ENCODE measurements at regions not wholly inside any gene's neighbourhood (a gene's known extent, or its start where the extent isn't known, plus 50 kb on each side); places are given as distances from the start of the nearest gene placed in this dataset.
"Not testable (repeated sequence)": the region's sequence is repeated elsewhere in the genome, so short reads cannot be mapped to it uniquely, and the experiment has no call there.

DNA sequence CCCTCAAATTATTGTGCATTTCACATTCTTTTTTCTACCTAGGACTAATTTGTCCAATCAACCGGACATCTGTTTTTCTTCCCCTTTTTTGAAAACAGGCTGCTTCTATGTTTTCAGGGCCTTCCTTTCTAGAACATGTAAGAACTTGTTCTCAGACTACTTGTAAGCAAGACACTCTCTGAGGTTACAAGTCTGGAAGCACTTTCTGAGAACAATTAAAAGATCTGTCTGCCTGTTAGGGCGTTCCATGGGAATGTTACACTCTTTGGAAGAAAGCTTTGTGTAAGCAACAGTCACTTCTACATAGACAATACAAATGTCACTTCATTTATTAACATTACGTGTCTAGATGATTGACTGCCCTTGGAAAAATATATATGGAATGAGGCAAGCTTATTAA lies 50.9 kb upstream of the HSPB3 start:
- Histone ChIP-seq H3K36me3 (replicated peaks) (no peaks in the 10 kb centered on the region), H3K27ac (no peak overlapping the region), H3K27me3 (replicated peaks) (no peaks in the 10 kb centered on the region), H3K4me3 (ENCODE audit: low read depth, low read length) (no peak overlapping the region)
- in situ Hi-C loops (cut with HindIII; ENCODE audit: low pct_ligation_motif_present, low sequenced_read_pairs): no loop called here
- TF ChIP-seq, protein P1, sequence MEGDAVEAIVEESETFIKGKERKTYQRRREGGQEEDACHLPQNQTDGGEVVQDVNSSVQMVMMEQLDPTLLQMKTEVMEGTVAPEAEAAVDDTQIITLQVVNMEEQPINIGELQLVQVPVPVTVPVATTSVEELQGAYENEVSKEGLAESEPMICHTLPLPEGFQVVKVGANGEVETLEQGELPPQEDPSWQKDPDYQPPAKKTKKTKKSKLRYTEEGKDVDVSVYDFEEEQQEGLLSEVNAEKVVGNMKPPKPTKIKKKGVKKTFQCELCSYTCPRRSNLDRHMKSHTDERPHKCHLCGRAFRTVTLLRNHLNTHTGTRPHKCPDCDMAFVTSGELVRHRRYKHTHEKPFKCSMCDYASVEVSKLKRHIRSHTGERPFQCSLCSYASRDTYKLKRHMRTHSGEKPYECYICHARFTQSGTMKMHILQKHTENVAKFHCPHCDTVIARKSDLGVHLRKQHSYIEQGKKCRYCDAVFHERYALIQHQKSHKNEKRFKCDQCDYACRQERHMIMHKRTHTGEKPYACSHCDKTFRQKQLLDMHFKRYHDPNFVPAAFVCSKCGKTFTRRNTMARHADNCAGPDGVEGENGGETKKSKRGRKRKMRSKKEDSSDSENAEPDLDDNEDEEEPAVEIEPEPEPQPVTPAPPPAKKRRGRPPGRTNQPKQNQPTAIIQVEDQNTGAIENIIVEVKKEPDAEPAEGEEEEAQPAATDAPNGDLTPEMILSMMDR (IDR thresholded peaks at IDR 0.05; ENCODE audit: low read depth, low read length, missing control alignments): no peak
- DNase-seq: no peak

DNA sequence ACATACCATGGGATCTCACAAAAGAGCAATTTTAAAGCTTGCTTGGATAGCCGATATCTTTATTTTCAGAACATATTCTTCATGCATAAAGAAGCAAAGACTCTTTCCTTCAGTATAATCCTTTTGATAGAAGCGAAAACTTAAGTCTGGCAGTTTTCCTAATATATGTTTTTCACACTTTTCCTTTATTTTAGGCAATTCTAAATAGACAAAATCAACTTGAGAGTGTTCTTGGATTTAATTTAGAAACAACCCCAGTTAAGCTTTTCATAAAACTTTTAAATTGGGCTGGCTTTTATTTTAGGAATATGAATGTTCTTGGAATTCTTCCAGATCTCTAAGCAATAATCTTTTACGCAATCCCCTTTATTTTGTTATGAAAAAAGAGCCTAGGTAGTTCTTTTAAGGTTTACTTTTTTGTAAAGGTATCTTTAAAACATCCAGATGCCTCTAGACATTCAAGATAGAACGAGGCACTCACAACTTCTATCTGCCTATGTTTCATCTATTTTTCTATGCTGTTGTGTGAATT lies 51.5 kb upstream of the HSPB3 start:
- DNase-seq: no peak
- in situ Hi-C loops (cut with HindIII; ENCODE audit: low pct_ligation_motif_present, low sequenced_read_pairs): no loop called here
- H3K36me3 ChIP-seq (replicated peaks): no peaks in the 10 kb centered on the region
- TF ChIP-seq, protein P1 (IDR thresholded peaks at IDR 0.05; ENCODE audit: low read depth, low read length, missing control alignments): no peak
- H3K4me3 ChIP-seq (ENCODE audit: low read depth, low read length): no peak overlapping the region
- H3K27me3 ChIP-seq (replicated peaks): no peaks in the 10 kb centered on the region
- H3K27ac ChIP-seq: no peak overlapping the region

DNA sequence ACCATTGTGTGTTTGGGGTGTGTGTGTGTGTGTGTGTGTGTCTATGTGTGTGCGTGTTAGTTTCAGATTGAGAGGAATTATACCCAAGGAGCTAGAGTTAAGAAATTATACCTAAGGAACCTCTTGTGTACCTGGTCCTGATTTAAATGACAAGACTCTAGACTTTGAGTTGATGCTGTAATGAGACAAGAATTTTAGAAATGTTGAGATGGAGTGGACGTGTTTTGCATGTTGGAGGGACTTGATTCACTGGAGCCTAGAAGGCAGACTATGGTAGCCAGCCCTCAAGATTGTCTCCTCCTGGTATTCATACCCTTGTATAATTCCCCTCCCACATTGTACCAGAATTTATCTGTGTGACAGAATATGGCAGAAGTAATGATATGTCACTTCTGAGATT lies 52.4 kb upstream of the HSPB3 start:
- TF ChIP-seq, protein P1 (IDR thresholded peaks at IDR 0.05; ENCODE audit: low read depth, low read length, missing control alignments): no peak
- Histone ChIP-seq H3K27ac (no peak overlapping the region), H3K4me3 (ENCODE audit: low read depth, low read length) (no peak overlapping the region), H3K36me3 (replicated peaks) (no peaks in the 10 kb centered on the region), H3K27me3 (replicated peaks) (no peaks in the 10 kb centered on the region)
- no peak for DNase-seq
- in situ Hi-C loops (cut with HindIII; ENCODE audit: low pct_ligation_motif_present, low sequenced_read_pairs): no loop called here

DNA sequence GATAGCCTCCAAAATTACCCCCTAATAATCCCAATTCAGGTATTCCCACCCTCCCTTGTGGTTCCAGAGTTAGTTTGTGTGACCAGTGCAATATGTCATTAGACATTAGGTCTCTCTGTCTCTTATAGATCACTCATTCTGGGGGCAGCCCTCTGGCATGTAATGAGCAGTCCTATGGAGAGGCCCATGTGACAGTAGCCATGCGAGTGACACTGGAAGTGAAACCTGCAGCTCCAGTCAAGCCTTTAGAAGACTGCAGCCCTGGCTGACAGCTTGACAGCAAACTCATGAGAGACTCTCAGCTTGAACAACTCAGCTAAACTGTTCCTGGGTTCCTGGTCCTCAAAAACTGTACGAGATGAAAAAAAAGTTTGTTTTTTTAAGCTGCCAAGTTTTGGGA lies 54.0 kb upstream of the HSPB3 start:
- TF ChIP-seq, protein P1 (IDR thresholded peaks at IDR 0.05; ENCODE audit: low read depth, low read length, missing control alignments): no peak
- H3K36me3 ChIP-seq (replicated peaks): no peaks in the 10 kb centered on the region
- H3K4me3 ChIP-seq (ENCODE audit: low read depth, low read length): no peak overlapping the region
- DNase-seq: no peak
- no peaks in the 10 kb centered on the region for H3K27me3 ChIP-seq (replicated peaks)
- in situ Hi-C loops (cut with HindIII; ENCODE audit: low pct_ligation_motif_present, low sequenced_read_pairs): no loop called here
- H3K27ac ChIP-seq: no peak overlapping the region

DNA sequence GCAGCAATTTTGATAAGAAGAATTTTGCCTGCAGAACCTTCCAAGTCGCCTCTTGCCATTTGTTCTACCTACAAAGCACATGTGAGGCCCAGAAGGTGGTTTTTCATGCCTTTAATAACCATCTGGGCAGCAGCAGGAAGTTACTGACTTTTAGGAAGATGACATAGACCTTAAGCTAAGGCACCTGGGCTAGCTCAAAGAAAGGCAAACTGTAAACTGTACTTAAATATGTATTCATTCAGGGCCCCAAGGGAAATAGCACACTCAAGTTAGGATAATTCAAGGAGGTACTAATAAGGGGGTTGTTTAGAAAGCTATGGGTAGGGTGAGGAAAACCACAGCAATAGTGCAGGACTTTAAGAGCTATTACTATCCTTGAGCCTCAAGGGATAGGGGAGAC lies 57.3 kb upstream of the HSPB3 start:
- in situ Hi-C loops (cut with HindIII; ENCODE audit: low pct_ligation_motif_present, low sequenced_read_pairs): no loop called here
- no peak overlapping the region for H3K27ac ChIP-seq
- no peaks in the 10 kb centered on the region for H3K27me3 ChIP-seq (replicated peaks)
- no peak for DNase-seq
- TF ChIP-seq, protein P1 (IDR thresholded peaks at IDR 0.05; ENCODE audit: low read depth, low read length, missing control alignments): no peak
- no peaks in the 10 kb centered on the region for H3K36me3 ChIP-seq (replicated peaks)
- no peak overlapping the region for H3K4me3 ChIP-seq (ENCODE audit: low read depth, low read length)

DNA sequence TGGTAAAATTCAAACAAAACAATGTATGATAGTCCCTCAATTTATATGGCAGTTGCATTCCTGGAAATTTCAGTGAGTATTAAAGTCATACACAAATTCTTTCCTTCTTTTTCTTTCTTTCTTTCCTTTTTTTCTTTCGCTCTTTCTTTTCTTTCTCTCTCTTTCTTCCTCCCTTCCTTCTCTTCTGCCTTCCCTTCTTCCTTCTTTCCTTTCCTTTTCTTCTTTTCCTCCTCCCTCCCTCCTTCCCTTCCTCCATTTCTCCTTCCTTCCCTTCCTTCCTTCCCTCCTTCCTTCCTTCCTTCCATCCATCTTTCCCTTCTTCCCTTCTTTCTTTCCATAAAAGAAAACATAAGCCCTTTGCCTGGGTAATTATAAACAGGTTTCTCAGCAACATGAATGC lies 58.1 kb upstream of the HSPB3 start:
- in situ Hi-C loops (cut with HindIII; ENCODE audit: low pct_ligation_motif_present, low sequenced_read_pairs): no loop called here
- TF ChIP-seq, protein P1 (IDR thresholded peaks at IDR 0.05; ENCODE audit: low read depth, low read length, missing control alignments): no peak
- no peak overlapping the region for H3K4me3 ChIP-seq (ENCODE audit: low read depth, low read length)

DNA sequence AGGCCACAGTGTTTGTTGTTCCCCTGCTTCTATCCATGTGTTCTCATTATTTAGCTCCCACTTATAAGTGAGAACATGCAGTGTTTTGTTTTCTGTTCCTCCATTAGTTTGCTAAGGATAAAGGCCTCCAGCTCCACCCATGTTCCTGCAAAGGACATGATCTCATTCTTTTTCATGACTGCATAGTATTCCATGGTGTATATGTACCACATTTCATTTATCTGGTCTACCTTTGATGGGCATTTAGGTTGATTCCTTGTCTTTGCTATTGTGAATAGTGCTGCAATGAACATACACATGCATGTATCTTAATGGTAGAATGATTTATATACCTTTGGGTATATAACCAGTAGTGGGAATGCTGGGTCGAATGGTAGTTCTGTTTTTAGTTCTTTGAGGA lies 62.5 kb upstream of the HSPB3 start:
- H3K27me3 ChIP-seq (replicated peaks); DNase-seq; H3K4me3 ChIP-seq (ENCODE audit: low read depth, low read length); H3K27ac ChIP-seq; in situ Hi-C loops (cut with HindIII; ENCODE audit: low pct_ligation_motif_present, low sequenced_read_pairs); H3K36me3 ChIP-seq (replicated peaks): not testable (repeated sequence)

More for the DNA sequence above, 58.1 kb upstream of the HSPB3 start:
- no peak for DNase-seq
- no peaks in the 10 kb centered on the region for H3K27me3 ChIP-seq (replicated peaks)
- H3K27ac ChIP-seq: no peak overlapping the region
- no peaks in the 10 kb centered on the region for H3K36me3 ChIP-seq (replicated peaks)
